ENCODE measurements at regions not wholly inside any gene's neighbourhood (a gene's known extent, or its start where the extent isn't known, plus 50 kb on each side); places are given as distances from the start of the nearest gene placed in this dataset.

- no peak for DNase-seq
Observed at GRCh38 chr7:31398815-31399214, 58.3 kb upstream of the NEUROD6 start.

GRCh38 chr7:31407178-31407676, 66.7 kb upstream of the NEUROD6 start:
- no peak for DNase-seq

DNA sequence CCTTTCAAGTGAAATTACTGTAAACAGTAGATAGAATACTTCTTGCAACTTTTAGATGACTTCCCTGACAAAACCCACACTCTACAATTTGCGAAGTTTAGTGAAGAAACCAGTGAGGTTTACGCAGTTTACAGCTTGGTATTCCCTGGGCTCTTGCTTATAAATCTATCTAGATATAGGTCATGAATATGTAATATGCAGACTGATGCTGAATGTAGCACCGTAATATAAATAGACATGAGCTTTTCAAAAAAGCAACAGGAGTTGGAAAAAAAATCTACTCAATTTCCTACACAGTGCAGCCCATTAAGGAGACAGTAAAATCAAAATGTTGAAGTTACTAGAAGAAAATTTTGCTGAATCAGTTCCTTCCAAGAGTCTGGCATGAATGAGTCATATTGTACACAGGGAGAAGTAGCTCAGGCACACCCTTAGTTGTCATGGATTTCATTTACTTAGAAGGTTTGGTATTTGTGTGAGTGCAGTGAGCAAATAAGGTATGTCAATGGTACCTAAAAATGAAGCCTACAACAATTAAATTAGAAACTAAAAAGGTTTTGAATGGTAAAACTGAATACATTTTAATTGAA, 67.7 kb upstream of the NEUROD6 start:
- DNase-seq = peak; percentile 2

GRCh38 chr7:31410265-31410664, 69.7 kb upstream of the NEUROD6 start:
- no peak for DNase-seq

GRCh38 chr7:31411416-31411815, 70.9 kb upstream of the NEUROD6 start:
- DNase-seq = no peak

GRCh38 chr7:31413766-31414165, 73.2 kb upstream of the NEUROD6 start:
- no peak for DNase-seq

DNA sequence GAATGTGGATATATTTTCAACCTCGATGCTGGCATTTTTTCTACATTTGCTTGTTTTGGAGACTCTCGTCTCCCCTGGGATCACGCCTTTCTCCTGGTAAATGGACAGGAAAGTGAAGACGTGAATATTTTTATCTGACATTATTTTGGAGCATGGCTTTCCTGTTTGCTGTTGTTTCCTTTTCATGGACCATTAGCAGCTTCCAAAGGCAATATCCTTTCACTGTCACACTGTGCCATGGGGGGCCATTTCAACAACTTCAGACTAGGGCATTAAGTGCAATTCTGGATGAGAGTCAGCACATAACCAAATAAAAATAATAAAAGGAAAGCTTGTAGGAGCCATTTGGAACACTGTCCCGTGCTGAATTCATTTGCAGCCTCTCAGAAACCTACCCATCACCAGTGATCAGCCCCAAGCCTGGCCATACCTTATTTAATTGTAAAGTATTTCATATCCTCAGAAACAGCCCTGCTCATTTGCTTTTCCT, 75.9 kb upstream of the NEUROD6 start:
- DNase-seq = no peak

- DNase-seq = no peak
Observed at GRCh38 chr7:31418928-31419327, 78.4 kb upstream of the NEUROD6 start.

- no peak for DNase-seq
Observed at GRCh38 chr7:31419505-31420055, 79.1 kb upstream of the NEUROD6 start.

DNA sequence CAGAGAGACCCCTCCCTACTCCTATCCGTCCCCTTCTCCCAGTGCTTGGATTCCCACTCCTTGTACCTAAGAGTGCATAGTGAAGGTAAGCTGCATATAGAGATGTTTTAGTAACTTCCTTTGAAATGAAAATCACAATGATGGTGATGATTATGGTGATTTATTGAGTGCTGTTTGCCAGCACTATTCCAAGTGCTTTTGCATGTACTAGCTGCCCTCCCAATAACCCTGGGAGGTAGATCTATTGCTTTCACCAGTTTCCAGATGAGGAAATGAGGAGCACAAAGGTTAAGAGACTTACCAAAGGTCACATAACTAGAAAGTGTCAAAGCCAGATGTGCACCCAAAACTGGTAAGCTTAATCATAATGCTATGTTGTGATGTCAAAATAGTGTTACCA, 80.4 kb upstream of the NEUROD6 start:
- DNase-seq = no peak

DNA sequence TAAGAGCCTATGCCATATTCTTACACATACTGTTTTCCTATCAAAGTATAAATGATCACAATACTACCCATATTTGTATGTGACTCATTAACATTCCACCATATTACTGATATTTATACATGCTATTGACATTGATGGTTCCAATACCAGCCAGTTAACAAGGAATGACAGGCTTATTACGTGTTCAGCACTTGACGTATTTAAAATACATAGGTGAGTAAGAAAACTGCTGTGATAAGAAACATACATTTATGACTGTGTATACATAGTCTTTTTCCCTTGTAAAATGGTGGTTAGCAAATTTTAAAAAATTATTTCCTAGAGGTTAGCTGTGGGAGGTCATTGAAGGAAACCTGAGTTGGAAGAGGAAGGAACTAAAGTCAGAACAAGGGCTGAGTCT, 81.1 kb upstream of the NEUROD6 start:
- no peak for DNase-seq

- DNase-seq = no peak
Observed at GRCh38 chr7:31423994-31424393, 83.5 kb upstream of the NEUROD6 start.

DNA sequence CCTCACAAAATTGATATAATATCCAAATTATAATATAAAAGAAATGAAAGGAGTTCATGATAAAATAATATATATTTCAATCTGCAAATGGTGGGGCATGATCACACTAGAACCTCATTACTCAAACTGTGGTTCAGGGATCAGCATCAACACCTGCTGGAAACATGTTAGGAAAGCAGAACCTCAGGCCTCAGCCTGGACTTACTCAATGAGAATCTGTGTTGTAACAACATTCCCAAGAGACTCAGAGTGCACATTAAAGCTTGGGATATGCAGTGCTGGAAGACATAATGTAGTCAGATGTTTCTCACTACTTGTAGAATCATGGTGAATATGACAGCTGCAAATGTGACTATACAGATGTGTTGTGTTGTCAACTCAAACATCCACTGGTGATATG, 81.7 kb upstream of the ITPRID1 start:
- no peak for DNase-seq

GRCh38 chr7:31432836-31433340, 81.0 kb upstream of the ITPRID1 start:
- no peak for DNase-seq

- no peak for DNase-seq
Observed at GRCh38 chr7:31437250-31437865, 76.5 kb upstream of the ITPRID1 start.

DNA sequence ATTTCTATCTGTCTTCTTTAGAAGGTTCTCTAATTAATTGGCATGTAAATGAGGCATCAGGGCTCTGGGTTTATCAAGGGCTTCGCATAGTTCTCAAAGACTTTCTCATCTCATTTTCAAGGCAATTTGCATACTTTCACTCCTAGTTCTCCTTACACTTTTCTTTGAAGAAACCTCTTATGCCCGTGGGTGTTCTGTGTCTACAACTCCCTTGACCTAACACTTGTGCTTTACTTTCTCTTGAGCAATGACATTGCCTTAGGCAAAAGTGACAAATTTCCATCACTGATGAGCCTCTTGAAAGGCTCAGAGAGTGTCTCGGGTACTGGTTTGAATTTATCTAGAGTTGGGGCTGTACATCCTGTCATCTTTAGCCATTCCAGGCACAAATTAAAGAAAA, 74.7 kb upstream of the ITPRID1 start:
- DNase-seq = no peak

- DNase-seq = no peak
Observed at GRCh38 chr7:31440511-31440910, 73.4 kb upstream of the ITPRID1 start.

GRCh38 chr7:31442626-31443025, 71.3 kb upstream of the ITPRID1 start:
- DNase-seq = no peak

GRCh38 chr7:31443457-31443856, 70.4 kb upstream of the ITPRID1 start:
- DNase-seq = peak; percentile 72

- DNase-seq = no peak
Observed at GRCh38 chr7:31444196-31444595, 69.7 kb upstream of the ITPRID1 start.

GRCh38 chr7:31445686-31446355, 68.1 kb upstream of the ITPRID1 start:
- no peak for DNase-seq

GRCh38 chr7:31448649-31449048, 65.2 kb upstream of the ITPRID1 start:
- no peak for DNase-seq

- DNase-seq = no peak
Observed at GRCh38 chr7:31455844-31456243, 58.0 kb upstream of the ITPRID1 start.
